Central memory CD8-positive, alpha-beta T cell (primary cell): ENCODE measurements at regions not wholly inside any gene's neighbourhood (a gene's known extent, or its start where the extent isn't known, plus 50 kb on each side); places are given as distances from the start of the nearest gene placed in this dataset.

Source experiments
- ATAC-seq: fragments of 150-1000 bp; cut with Tn5 transposase; replicated peaks from 2 replicates; pipeline ENCODE4 v1.10.0; 2022; ENCODE audit warnings: mild to moderate bottlenecking, moderate FRiP score, moderate number of reproducible peaks; ENCODE audit not compliant: poor library complexity, severe bottlenecking; ENCODE audit errors: extremely low read depth
- DNase-seq, 2 donors: peaks; one replicate each; pipeline ENCODE4 v3.0.0; 2021; ENCODE audit warnings: low spot score in 2 of 2
- H3K27ac Mint-ChIP-seq: one replicate; pipeline ENCODE4 v1.8.0; 2022; ENCODE audit warnings: low read depth, mild to moderate bottlenecking, moderate library complexity, mixed read lengths
- H3K27me3 Mint-ChIP-seq: one replicate; pipeline ENCODE4 v1.8.0; 2022; ENCODE audit warnings: mixed read lengths
- H3K36me3 Mint-ChIP-seq: one replicate; pipeline ENCODE4 v1.8.0; 2022; ENCODE audit warnings: mild to moderate bottlenecking, moderate library complexity, mixed read lengths; ENCODE audit not compliant: insufficient read depth
- H3K4me1 Mint-ChIP-seq: one replicate; pipeline ENCODE4 v1.8.0; 2022; ENCODE audit warnings: mixed read lengths
- H3K4me3 Mint-ChIP-seq: one replicate; pipeline ENCODE4 v1.8.0; 2022; ENCODE audit warnings: mild to moderate bottlenecking, moderate library complexity, mixed read lengths
- H3K9me3 Mint-ChIP-seq: one replicate; pipeline ENCODE4 v1.8.0; 2022; ENCODE audit warnings: mixed read lengths

DNA sequence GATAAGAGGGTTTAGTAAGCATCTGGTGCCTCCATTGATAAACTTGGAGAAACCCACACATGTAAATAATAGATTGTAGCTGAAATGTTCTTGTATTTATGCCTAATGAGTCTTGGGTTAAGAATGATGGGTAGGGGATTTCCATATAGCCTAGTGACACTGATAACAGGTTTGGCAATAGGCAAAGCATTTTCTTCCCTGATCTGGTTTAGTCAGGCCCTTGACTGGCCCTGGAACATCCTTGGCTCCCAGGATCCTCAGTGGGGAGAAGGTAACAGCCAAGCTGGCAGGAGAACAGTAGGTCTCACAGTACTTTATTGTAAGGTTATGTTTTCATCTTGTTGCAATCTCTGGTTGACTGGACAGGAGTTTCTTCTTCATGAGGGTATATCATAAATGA is 228.4 kb downstream of the DIPK2A start:
- no peak overlapping the region for H3K27ac Mint-ChIP-seq
- H3K36me3 Mint-ChIP-seq, result peaks cover 2% of the 10 kb centered on the region
- H3K4me3 Mint-ChIP-seq, result no peak overlapping the region
- peaks cover under 1% of the 10 kb centered on the region for H3K9me3 Mint-ChIP-seq
- ATAC-seq (no peak), DNase-seq (no peak)
- no peaks in the 10 kb centered on the region for H3K4me1 Mint-ChIP-seq
- H3K27me3 Mint-ChIP-seq, result peaks cover 21% of the 10 kb centered on the region

DNA sequence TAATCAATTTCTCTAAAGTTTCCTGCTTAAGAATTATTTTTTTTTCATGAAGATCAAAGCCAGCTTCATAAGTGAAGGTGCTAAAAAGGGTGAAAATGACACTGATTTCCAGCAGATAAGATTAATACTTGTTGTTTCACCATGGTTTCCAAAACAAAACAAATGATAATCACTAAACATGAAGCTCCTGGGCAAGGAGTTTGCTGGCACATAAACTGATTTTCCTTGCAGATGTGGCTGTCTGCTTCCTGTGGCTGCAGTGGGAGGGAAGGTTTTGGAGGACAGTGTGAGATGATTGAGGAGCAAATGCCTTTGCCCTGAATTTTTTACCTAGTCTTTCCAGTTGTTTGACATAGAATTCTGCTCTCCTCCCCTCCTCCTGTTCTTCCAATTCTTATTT is 228.8 kb downstream of the DIPK2A start:
- no peak overlapping the region for H3K27ac Mint-ChIP-seq

DNA sequence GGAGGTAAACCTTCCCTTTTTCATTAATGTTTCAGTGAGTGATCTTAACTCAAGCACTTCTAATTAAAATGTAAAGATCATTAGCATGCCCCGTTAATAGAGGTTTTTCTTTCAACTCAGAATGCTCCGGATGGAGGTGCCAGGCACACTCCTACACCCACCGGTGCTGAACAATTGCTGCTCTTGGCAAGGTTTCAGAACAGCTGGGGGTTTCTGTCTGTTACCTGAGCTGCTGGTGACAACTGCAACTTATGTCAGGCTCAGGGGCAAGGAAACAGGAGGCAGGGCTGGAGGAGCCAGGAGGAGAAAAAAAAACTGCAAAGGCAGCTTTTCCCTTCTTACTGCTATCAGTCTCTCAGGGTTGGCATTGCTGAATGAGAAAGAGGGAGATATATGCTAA is 250.1 kb downstream of the DIPK2A start:
- Mint-ChIP-seq H3K9me3 (no peaks in the 10 kb centered on the region), H3K36me3 (no peaks in the 10 kb centered on the region), H3K27me3 (peaks cover 11% of the 10 kb centered on the region), H3K4me3 (no peak overlapping the region), H3K27ac (no peak overlapping the region), H3K4me1 (no peaks in the 10 kb centered on the region)
- ATAC-seq (no peak), DNase-seq (no peak)

More for the DNA sequence above, 228.8 kb downstream of the DIPK2A start:
- H3K27me3 Mint-ChIP-seq, result peaks cover 21% of the 10 kb centered on the region
- no peak overlapping the region for H3K4me3 Mint-ChIP-seq
- no peak for ATAC-seq
- no peaks in the 10 kb centered on the region for H3K9me3 Mint-ChIP-seq
- H3K36me3 Mint-ChIP-seq, result no peaks in the 10 kb centered on the region
- DNase-seq, result no peak
- H3K4me1 Mint-ChIP-seq, result no peaks in the 10 kb centered on the region

DNA sequence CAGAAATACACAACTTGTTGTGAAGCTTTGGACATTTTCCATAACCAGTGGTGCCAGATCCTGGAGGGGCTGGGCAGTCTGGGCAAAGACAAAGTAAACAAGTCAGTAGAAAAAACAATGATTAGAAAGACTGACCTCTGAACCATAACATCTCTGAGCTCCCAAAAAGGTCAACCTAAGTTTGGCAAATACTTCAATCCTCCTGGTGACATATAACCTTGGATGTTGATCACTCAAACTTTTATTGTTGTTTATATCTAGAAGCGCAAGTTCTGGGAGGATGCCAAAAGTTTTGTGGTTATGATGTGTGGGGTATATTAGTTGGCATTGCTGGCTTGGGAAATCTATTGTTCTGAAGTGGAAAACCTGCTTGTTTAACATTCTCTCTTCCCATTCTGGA is 257.7 kb downstream of the DIPK2A start:
- DNase-seq, result no peak
- ATAC-seq, result no peak
- Mint-ChIP-seq H3K27ac (no peak overlapping the region), H3K36me3 (no peaks in the 10 kb centered on the region), H3K4me1 (no peaks in the 10 kb centered on the region), H3K27me3 (peaks cover 23% of the 10 kb centered on the region), H3K4me3 (no peak overlapping the region), H3K9me3 (no peaks in the 10 kb centered on the region)

DNA sequence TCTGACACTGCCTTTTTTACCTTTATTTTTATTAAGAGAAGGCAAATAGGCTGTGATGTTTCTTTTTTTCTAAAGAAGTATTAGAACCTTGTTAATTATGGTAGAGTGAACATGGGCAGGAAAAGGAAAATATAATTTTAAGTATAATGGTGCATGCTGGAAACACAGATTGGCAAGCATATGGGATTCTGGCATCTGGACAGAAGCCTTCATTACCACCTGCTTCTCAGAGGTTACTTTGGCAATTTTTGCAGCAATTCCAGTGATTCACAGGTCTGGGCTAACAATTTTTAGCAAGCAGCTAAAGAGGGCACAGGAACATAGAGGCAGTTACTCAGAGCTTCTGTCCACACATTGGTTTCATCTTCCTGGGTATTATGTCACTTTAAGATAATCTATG is 258.3 kb downstream of the DIPK2A start:
- peaks cover 23% of the 10 kb centered on the region for H3K27me3 Mint-ChIP-seq
- no peak overlapping the region for H3K27ac Mint-ChIP-seq
- H3K9me3 Mint-ChIP-seq, result no peaks in the 10 kb centered on the region
- DNase-seq, result no peak
- no peaks in the 10 kb centered on the region for H3K4me1 Mint-ChIP-seq
- H3K4me3 Mint-ChIP-seq, result no peak overlapping the region
- H3K36me3 Mint-ChIP-seq, result no peaks in the 10 kb centered on the region
- no peak for ATAC-seq

DNA sequence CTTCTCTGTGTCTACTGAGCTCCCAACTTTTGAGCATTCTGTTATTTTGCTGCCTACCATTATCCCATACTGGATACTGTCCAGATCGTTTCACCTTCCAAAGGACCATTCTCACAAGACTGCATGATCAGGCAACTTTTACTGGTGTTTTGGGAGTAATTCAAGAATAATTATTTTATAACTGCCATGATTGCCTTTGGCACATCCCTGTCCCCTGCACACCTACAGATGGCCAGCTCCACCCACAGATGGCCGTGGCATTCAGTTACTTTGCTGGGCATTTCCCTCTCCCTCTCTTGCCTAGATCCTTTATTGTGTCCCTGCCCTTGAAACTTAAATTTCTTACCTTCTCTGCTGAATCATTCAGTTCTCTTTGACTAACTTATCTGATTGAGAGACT is 263.9 kb downstream of the DIPK2A start:
- no peak overlapping the region for H3K27ac Mint-ChIP-seq
- ATAC-seq, result no peak
- no peaks in the 10 kb centered on the region for H3K4me1 Mint-ChIP-seq
- no peaks in the 10 kb centered on the region for H3K9me3 Mint-ChIP-seq
- no peaks in the 10 kb centered on the region for H3K36me3 Mint-ChIP-seq
- DNase-seq, result no peak
- no peak overlapping the region for H3K4me3 Mint-ChIP-seq
- H3K27me3 Mint-ChIP-seq, result peaks cover 12% of the 10 kb centered on the region

DNA sequence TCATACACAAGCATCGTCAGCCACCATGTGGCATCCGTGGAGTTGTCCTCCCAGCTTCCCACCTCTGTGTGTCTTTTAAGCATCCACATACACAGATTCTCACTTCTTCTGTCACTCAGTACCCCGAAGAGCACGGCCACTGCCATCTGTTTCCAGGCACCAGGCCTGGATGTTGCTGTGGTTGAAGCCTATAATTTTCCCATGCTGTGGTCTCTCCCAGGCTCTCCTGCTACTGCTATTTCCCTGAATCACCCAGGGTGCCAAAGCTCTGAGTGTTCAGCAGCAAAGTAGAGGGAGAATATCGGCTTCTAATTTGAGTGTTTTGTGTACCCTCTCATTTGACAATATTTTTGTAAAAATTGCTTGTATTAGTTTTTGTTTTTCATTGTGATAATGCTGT is 265.7 kb downstream of the DIPK2A start:
- Mint-ChIP-seq H3K9me3 (no peaks in the 10 kb centered on the region), H3K27ac (no peak overlapping the region), H3K36me3 (no peaks in the 10 kb centered on the region), H3K27me3 (peaks cover 12% of the 10 kb centered on the region), H3K4me1 (no peaks in the 10 kb centered on the region), H3K4me3 (no peak overlapping the region)
- ATAC-seq (no peak), DNase-seq (no peak)

DNA sequence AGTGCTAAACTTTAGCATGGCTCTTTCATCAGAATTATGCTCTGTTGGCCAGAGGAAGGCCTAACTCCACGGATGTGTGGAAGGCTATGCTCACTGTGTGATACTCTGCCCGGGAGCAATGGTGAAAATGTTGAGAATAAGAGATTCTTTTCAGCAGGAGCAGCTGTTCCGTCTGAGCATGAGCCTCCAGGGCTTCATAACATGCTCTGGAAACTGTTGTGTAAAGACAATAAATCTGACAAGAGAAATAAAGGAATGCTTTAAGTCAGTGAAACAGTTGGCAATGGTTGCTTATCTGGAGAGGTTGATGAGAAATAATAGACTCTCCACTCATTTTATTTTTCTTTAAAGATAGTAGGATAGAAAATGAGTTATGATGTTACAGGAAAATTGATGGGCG is 269.8 kb downstream of the DIPK2A start:
- no peaks in the 10 kb centered on the region for H3K9me3 Mint-ChIP-seq

DNA sequence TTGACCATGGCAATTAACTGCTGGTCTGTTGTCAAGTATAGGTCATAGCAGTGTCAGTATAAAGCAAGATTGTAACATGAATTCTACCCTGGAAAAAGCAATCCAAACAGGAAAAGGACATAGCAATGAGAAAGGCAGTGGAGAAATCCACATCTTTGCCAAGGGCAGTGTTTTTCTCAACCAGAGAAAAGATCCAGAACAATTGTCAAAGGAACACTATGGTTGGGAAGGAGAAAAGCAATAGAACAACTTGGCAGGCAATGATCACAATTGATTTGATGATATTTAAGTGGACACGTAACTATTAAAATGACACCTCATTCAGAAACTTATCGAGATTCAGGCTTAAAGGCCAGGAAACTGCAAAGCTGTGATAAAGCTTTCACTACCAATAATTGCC is 271.1 kb downstream of the DIPK2A start:
- DNase-seq (no peak), ATAC-seq (no peak)
- Mint-ChIP-seq H3K4me3 (no peak overlapping the region), H3K4me1 (no peaks in the 10 kb centered on the region), H3K27ac (no peak overlapping the region), H3K27me3 (peaks cover 3% of the 10 kb centered on the region), H3K9me3 (no peaks in the 10 kb centered on the region), H3K36me3 (no peaks in the 10 kb centered on the region)

More for the DNA sequence above, 269.8 kb downstream of the DIPK2A start:
- H3K4me3 Mint-ChIP-seq, result no peak overlapping the region
- H3K27ac Mint-ChIP-seq, result no peak overlapping the region
- H3K4me1 Mint-ChIP-seq, result no peaks in the 10 kb centered on the region
- ATAC-seq (no peak), DNase-seq (no peak)
- no peaks in the 10 kb centered on the region for H3K36me3 Mint-ChIP-seq
- H3K27me3 Mint-ChIP-seq, result peaks cover 12% of the 10 kb centered on the region

DNA sequence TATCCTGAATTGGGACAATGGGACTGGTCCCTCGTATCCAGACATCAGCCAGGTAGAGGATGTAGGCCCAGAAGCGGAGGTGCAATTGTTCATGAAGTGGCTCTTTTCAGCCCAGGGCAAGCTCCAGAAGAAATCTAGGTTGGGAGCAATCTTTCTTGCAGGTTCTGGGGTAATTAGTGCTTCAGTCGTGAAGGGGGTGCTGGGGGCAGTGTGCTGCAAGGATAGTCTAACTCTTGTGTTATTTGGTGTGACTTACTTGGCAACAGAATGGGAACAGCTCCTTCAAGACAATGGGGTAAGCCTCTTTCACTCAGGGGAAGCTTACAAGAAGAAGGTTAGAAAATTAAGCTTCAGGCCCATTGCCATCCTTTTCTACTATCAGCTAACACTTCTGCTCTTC is 273.0 kb downstream of the DIPK2A start:
- Mint-ChIP-seq H3K27me3 (no peaks in the 10 kb centered on the region), H3K4me1 (no peaks in the 10 kb centered on the region), H3K27ac (no peak overlapping the region), H3K36me3 (no peaks in the 10 kb centered on the region), H3K4me3 (no peak overlapping the region), H3K9me3 (no peaks in the 10 kb centered on the region)
- ATAC-seq, result no peak
- no peak for DNase-seq

DNA sequence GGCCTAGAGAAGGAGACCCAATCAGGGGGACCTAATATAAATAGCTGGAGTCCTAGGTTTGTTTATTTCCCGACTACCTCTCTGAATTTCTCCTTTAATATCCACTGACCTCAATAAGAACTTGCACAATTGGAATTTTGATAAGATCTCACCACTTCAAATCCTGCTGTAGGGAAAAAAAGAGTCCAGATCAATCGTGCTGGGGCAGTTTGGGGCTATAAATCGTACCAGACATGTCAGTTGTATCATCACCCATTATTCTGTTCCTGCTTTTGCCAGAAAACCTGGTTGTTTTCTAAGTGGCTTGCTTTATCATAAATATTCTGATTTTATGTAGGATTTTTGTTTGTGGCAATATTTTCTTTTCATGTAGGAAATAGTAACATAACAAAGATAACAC is 281.3 kb downstream of the DIPK2A start:
- ATAC-seq (no peak), DNase-seq (no peak)
- H3K4me3 Mint-ChIP-seq, result no peak overlapping the region
- H3K27ac Mint-ChIP-seq, result no peak overlapping the region
- no peaks in the 10 kb centered on the region for H3K4me1 Mint-ChIP-seq
- H3K27me3 Mint-ChIP-seq, result peaks cover 20% of the 10 kb centered on the region
- H3K9me3 Mint-ChIP-seq, result no peaks in the 10 kb centered on the region
- no peaks in the 10 kb centered on the region for H3K36me3 Mint-ChIP-seq

DNA sequence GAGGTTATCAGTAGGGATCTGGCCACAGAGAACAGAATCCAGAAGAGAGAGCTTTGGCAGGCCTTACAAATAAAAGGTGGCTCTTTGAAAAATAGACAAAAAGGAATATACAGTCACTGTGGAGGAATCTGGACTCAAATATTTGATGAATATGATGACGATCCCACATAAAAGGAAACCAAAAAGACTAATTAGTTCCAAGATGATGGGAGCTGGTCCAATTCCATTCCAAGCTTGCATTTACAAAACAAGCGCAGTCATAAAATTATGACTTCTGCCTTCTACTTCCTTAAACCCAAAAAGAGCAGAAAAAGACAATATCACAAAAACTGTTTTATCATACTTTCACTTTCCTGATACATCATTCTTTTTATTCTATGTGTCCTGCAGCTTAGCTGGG is 285.8 kb downstream of the DIPK2A start:
- H3K9me3 Mint-ChIP-seq, result no peaks in the 10 kb centered on the region
- H3K27ac Mint-ChIP-seq, result no peak overlapping the region
- DNase-seq (no peak), ATAC-seq (no peak)
- no peaks in the 10 kb centered on the region for H3K36me3 Mint-ChIP-seq
- peaks cover 20% of the 10 kb centered on the region for H3K27me3 Mint-ChIP-seq
- no peak overlapping the region for H3K4me3 Mint-ChIP-seq
- no peaks in the 10 kb centered on the region for H3K4me1 Mint-ChIP-seq

DNA sequence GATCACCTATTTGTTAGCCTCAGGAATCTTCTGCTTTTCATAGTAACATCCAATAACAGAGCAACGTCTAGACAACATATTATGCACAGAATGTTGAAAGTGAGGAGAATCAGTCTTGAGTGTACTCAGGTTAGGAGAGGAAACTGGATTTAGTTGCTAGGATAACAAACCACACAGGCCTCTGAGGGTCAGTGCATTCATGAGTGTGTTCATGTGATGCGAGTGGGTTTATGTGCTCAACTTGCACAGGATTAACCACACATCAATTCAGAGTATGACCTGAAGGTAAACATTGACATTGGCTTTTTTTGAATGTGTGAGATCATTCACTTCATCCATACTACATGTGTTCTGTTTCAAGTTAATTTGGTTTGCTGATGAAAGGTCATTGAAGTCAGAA is 287.6 kb downstream of the DIPK2A start:
- no peaks in the 10 kb centered on the region for H3K4me1 Mint-ChIP-seq
- ATAC-seq (no peak), DNase-seq (no peak)
- no peaks in the 10 kb centered on the region for H3K9me3 Mint-ChIP-seq
- peaks cover 16% of the 10 kb centered on the region for H3K27me3 Mint-ChIP-seq
- H3K27ac Mint-ChIP-seq, result no peak overlapping the region
- no peaks in the 10 kb centered on the region for H3K36me3 Mint-ChIP-seq
- no peak overlapping the region for H3K4me3 Mint-ChIP-seq

DNA sequence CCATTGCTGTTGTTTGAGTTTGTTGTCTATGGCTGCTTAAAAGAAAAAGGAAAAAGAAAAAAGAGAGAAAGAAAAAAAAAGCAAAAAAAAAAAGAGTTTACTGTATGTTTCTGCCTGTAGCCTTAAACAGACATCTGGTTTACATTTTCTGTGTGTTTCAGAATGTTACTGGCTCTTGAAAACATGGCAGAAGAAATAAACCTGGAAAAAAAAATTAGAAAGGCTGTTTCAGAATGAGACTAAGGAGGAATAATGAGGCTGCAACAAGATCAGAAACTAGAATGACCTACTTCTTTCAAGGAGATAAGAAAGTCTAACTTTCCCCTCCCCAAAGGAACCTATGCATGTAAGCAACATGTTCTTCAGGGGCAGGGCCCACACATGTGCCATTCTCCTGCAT is 292.1 kb downstream of the DIPK2A start:
- Mint-ChIP-seq H3K27ac (no peak overlapping the region), H3K4me1 (no peaks in the 10 kb centered on the region), H3K27me3 (no peaks in the 10 kb centered on the region), H3K9me3 (no peaks in the 10 kb centered on the region), H3K36me3 (no peaks in the 10 kb centered on the region), H3K4me3 (no peak overlapping the region)
- DNase-seq, result no peak
- no peak for ATAC-seq
